Forelimb muscle (tissue), 1 donor: ENCODE measurements at regions not wholly inside any gene's neighbourhood (a gene's known extent, or its start where the extent isn't known, plus 50 kb on each side); places are given as distances from the start of the nearest gene placed in this dataset.
"Not testable (repeated sequence)": the region's sequence is repeated elsewhere in the genome, so short reads cannot be mapped to it uniquely, and the experiment has no call there.

Experiments
- DNase-seq: peaks from one replicate; pipeline ENCODE4 v3.0.0-alpha.2; 2013; ENCODE audit warnings: low read depth

- no peak for DNase-seq
Measured at GRCh38 chr21:20106368-20106767, 891.8 kb upstream of the NCAM2 start.

GRCh38 chr21:20108016-20108415 is 890.2 kb upstream of the NCAM2 start:
- no peak for DNase-seq

- DNase-seq, result no peak
Measured at GRCh38 chr21:20108976-20109540, 889.2 kb upstream of the NCAM2 start.

GRCh38 chr21:20110368-20110767 is 887.8 kb upstream of the NCAM2 start:
- DNase-seq, result no peak

GRCh38 chr21:20151741-20152140 is 846.5 kb upstream of the NCAM2 start:
- DNase-seq, result no peak

- no peak for DNase-seq
Measured at GRCh38 chr21:20163167-20163566, 835.0 kb upstream of the NCAM2 start.

GRCh38 chr21:20167059-20167458 is 831.1 kb upstream of the NCAM2 start:
- no peak for DNase-seq

- DNase-seq, result no peak
Measured at GRCh38 chr21:20169812-20170576, 828.2 kb upstream of the NCAM2 start.

- no peak for DNase-seq
Measured at GRCh38 chr21:20186186-20186585, 812.0 kb upstream of the NCAM2 start.

GRCh38 chr21:20187028-20187427 is 811.2 kb upstream of the NCAM2 start:
- no peak for DNase-seq

- DNase-seq, result not testable (repeated sequence)
Measured at GRCh38 chr21:20201323-20201722, 796.9 kb upstream of the NCAM2 start.

- no peak for DNase-seq
Measured at GRCh38 chr21:20207335-20207734, 790.9 kb upstream of the NCAM2 start.

GRCh38 chr21:20215959-20216358 is 782.2 kb upstream of the NCAM2 start:
- DNase-seq, result no peak

GRCh38 chr21:20220586-20220985 is 777.6 kb upstream of the NCAM2 start:
- DNase-seq, result no peak

GRCh38 chr21:20221981-20222380 is 776.2 kb upstream of the NCAM2 start:
- not testable (repeated sequence) for DNase-seq

- DNase-seq, result not testable (repeated sequence)
Measured at GRCh38 chr21:20236649-20237048, 761.6 kb upstream of the NCAM2 start.

GRCh38 chr21:20249401-20249800 is 748.8 kb upstream of the NCAM2 start:
- no peak for DNase-seq

GRCh38 chr21:20250337-20250736 is 747.9 kb upstream of the NCAM2 start:
- no peak for DNase-seq

GRCh38 chr21:20253261-20253660 is 744.9 kb upstream of the NCAM2 start:
- DNase-seq, result no peak

- DNase-seq, result no peak
Measured at GRCh38 chr21:20254964-20255363, 743.2 kb upstream of the NCAM2 start.

- no peak for DNase-seq
Measured at GRCh38 chr21:20257052-20257740, 741.0 kb upstream of the NCAM2 start.

GRCh38 chr21:20258542-20258941 is 739.7 kb upstream of the NCAM2 start:
- DNase-seq, result no peak
